ENCODE measurements at regions not wholly inside any gene's neighbourhood (a gene's known extent, or its start where the extent isn't known, plus 50 kb on each side); places are given as distances from the start of the nearest gene placed in this dataset.

- no peak for ATAC-seq
- ChIA-PET CTCF (ENCODE audit: low intra/inter-chr PET ratio) (no interaction called here), POLR2A (no interaction called here)
- no peak overlapping the region for H3K27ac ChIP-seq (ENCODE audit: extremely low read depth, low read depth, low read length)
- TF ChIP-seq DIDO1 (tag; IDR thresholded peaks at IDR 0.05; ENCODE audit: low read depth), result no peak
- no peak overlapping the region for H3K9ac ChIP-seq (ENCODE audit: insufficient read depth in 1 of 2, low read depth in 2 of 2, low read length in 2 of 2)
- H3K27me3 ChIP-seq (ENCODE audit: control insufficient read depth in 2 of 2, insufficient read depth in 2 of 2, low read length in 2 of 2), result no peaks in the 10 kb centered on the region; a peak in 1 of 5 replicates
- H2AFZ ChIP-seq (ENCODE audit: low read depth, low read length), result no peak overlapping the region
- BruUV-seq (replicated peaks), result no TSS peak
- no peak for DNase-seq (ENCODE audit: extremely low read depth in 1 of 4, low spot score in 3 of 4)
- H3K9me1 ChIP-seq (ENCODE audit: control insufficient read depth, insufficient read depth, low read length), result no peaks in the 10 kb centered on the region
- no peaks in the 10 kb centered on the region for H3K79me2 ChIP-seq (ENCODE audit: control insufficient read depth, insufficient read depth, low read length)
- intact Hi-C loops (cut with micrococcal nuclease) (no loop called here), in situ Hi-C loops (cut with MboI) (no loop called here)
- no peaks in the 10 kb centered on the region; the same call in 1 of the 2 replicates for H3K9me3 ChIP-seq (replicated peaks; ENCODE audit: control insufficient read depth, insufficient read depth, low read depth, low read length)
- no peak for FAIRE-seq
- no peak overlapping the region for H3K4me3 ChIP-seq
- H3K36me3 ChIP-seq (ENCODE audit: control insufficient read depth, insufficient read depth, low read length), result no peaks in the 10 kb centered on the region
- no peaks in the 10 kb centered on the region for H3K4me1 ChIP-seq (replicated peaks in 1 of 2; ENCODE audit: control insufficient read depth in 2 of 2, insufficient read depth in 2 of 2, low read length in 2 of 2)
- H4K20me1 ChIP-seq (replicated peaks; ENCODE audit: control insufficient read depth, insufficient read depth, low read length), result no peaks in the 10 kb centered on the region
- H3K4me2 ChIP-seq (ENCODE audit: insufficient read depth, low read length), result no peak overlapping the region
Measured at GRCh38 chr6:133753756-133754155, 135.2 kb upstream of the TCF21 start.

GRCh38 chr6:133754298-133754697, 134.6 kb upstream of the TCF21 start:
- Histone ChIP-seq H3K4me3 (no peak overlapping the region), H4K20me1 (replicated peaks; ENCODE audit: control insufficient read depth, insufficient read depth, low read length) (no peaks in the 10 kb centered on the region), H3K9me1 (ENCODE audit: control insufficient read depth, insufficient read depth, low read length) (no peaks in the 10 kb centered on the region), H3K4me2 (ENCODE audit: insufficient read depth, low read length) (no peak overlapping the region), H2AFZ (ENCODE audit: low read depth, low read length) (no peak overlapping the region), H3K9me3 (replicated peaks; ENCODE audit: control insufficient read depth, insufficient read depth, low read depth, low read length) (no peaks in the 10 kb centered on the region; the same call in 1 of the 2 replicates), H3K27ac (ENCODE audit: extremely low read depth, low read depth, low read length) (no peak overlapping the region), H3K27me3 (ENCODE audit: control insufficient read depth in 2 of 2, insufficient read depth in 2 of 2, low read length in 2 of 2) (no peaks in the 10 kb centered on the region; a peak in 1 of 5 replicates), H3K36me3 (ENCODE audit: control insufficient read depth, insufficient read depth, low read length) (no peaks in the 10 kb centered on the region), H3K4me1 (replicated peaks in 1 of 2; ENCODE audit: control insufficient read depth in 2 of 2, insufficient read depth in 2 of 2, low read length in 2 of 2) (no peaks in the 10 kb centered on the region), H3K79me2 (ENCODE audit: control insufficient read depth, insufficient read depth, low read length) (no peaks in the 10 kb centered on the region), H3K9ac (ENCODE audit: insufficient read depth in 1 of 2, low read depth in 2 of 2, low read length in 2 of 2) (no peak overlapping the region)
- 8% methylated on average over 1 of the region's 1 CpG for WGBS (ENCODE audit: insufficient coverage, low coverage, missing lambda C conversion rate)
- FAIRE-seq (no peak), DNase-seq (ENCODE audit: extremely low read depth in 1 of 4, low spot score in 3 of 4) (no peak), ATAC-seq (no peak)
- POLR2A ChIA-PET, result no interaction called here
- CTCF ChIA-PET (ENCODE audit: low intra/inter-chr PET ratio), result no interaction called here
- TF ChIP-seq ELK3 (CRISPR knock-in tag; IDR thresholded peaks at IDR 0.05) (no peak), USF2 (CRISPR knock-in tag; IDR thresholded peaks at IDR 0.05) (no peak), EWSR1 (IDR thresholded peaks at IDR 0.05; ENCODE audit: borderline replicate concordance, low read depth, partially characterized antibody) (no peak)
- no TSS peak for BruUV-seq (replicated peaks)
- in situ Hi-C loops (cut with MboI), result no loop called here
- intact Hi-C loops (cut with micrococcal nuclease), result no loop called here

All from K562 (cell line).